ENCODE measurements at regions not wholly inside any gene's neighbourhood (a gene's known extent, or its start where the extent isn't known, plus 50 kb on each side); places are given as distances from the start of the nearest gene placed in this dataset.

- Histone ChIP-seq H3K4me2 (ENCODE audit: low read length) (no peak overlapping the region), H3K9me3 (ENCODE audit: low read length) (no peaks in the 10 kb centered on the region), H2AFZ (ENCODE audit: low read length) (no peak overlapping the region), H3K4me1 (ENCODE audit: insufficient read depth, low read length, poor library complexity, severe bottlenecking) (no peaks in the 10 kb centered on the region), H3K27ac (ENCODE audit: low read depth, low read length, poor library complexity, severe bottlenecking) (no peak overlapping the region), H3K4me3 (ENCODE audit: low read depth, low read length, poor library complexity, severe bottlenecking) (no peak overlapping the region), H4K20me1 (ENCODE audit: insufficient read depth, low read length) (no peaks in the 10 kb centered on the region), H3K9me2 (ENCODE audit: insufficient read depth, low read length) (no peaks in the 10 kb centered on the region), H3K79me2 (ENCODE audit: insufficient read depth, low read depth, low read length) (no peaks in the 10 kb centered on the region), H3K36me3 (ENCODE audit: insufficient read depth, low read length) (no peaks in the 10 kb centered on the region)
- CTCF ChIA-PET (ENCODE audit: unreplicated experiment): no interaction called here
- DNase-seq (ENCODE audit: low spot score): no peak
- POLR2A ChIA-PET: no interaction called here
- intact Hi-C loops (cut with micrococcal nuclease; ENCODE audit: unreplicated experiment): no loop called here
- BruUV-seq (replicated peaks): no TSS peak
- TF ChIP-seq EZH2phosphoT487 (IDR thresholded peaks at IDR 0.05; ENCODE audit: borderline replicate concordance, low read depth, low read length): no peak
Measured at GRCh38 chr2:204219196-204219595, 282.6 kb downstream of the ICOS start.

GRCh38 chr2:204220896-204221295 lies 284.3 kb downstream of the ICOS start:
- intact Hi-C loops (cut with micrococcal nuclease; ENCODE audit: unreplicated experiment): no loop called here
- no peaks in the 10 kb centered on the region for H4K20me1 ChIP-seq (ENCODE audit: insufficient read depth, low read length)
- no peaks in the 10 kb centered on the region for H3K79me2 ChIP-seq (ENCODE audit: insufficient read depth, low read depth, low read length)
- no peak for DNase-seq (ENCODE audit: low spot score)
- CTCF ChIA-PET (ENCODE audit: unreplicated experiment): no interaction called here
- no peaks in the 10 kb centered on the region for H3K36me3 ChIP-seq (ENCODE audit: insufficient read depth, low read length)
- H2AFZ ChIP-seq (ENCODE audit: low read length): no peak overlapping the region
- H3K4me2 ChIP-seq (ENCODE audit: low read length): no peak overlapping the region
- no peaks in the 10 kb centered on the region for H3K9me2 ChIP-seq (ENCODE audit: insufficient read depth, low read length)
- POLR2A ChIA-PET: no interaction called here
- no peak overlapping the region for H3K4me3 ChIP-seq (ENCODE audit: low read depth, low read length, poor library complexity, severe bottlenecking)
- no peak for TF ChIP-seq CTCF (conservative IDR thresholded peaks at IDR 0.05; ENCODE audit: low read length)
- no peak for TF ChIP-seq EZH2phosphoT487 (IDR thresholded peaks at IDR 0.05; ENCODE audit: borderline replicate concordance, low read depth, low read length)
- BruUV-seq (replicated peaks): no TSS peak
- H3K27ac ChIP-seq (ENCODE audit: low read depth, low read length, poor library complexity, severe bottlenecking): no peak overlapping the region
- H3K4me1 ChIP-seq (ENCODE audit: insufficient read depth, low read length, poor library complexity, severe bottlenecking): no peaks in the 10 kb centered on the region
- no peaks in the 10 kb centered on the region for H3K9me3 ChIP-seq (ENCODE audit: low read length)

GRCh38 chr2:204223046-204223445 lies 286.5 kb downstream of the ICOS start:
- Histone ChIP-seq H3K9me2 (ENCODE audit: insufficient read depth, low read length) (no peaks in the 10 kb centered on the region), H3K27ac (ENCODE audit: low read depth, low read length, poor library complexity, severe bottlenecking) (no peak overlapping the region), H4K20me1 (ENCODE audit: insufficient read depth, low read length) (no peaks in the 10 kb centered on the region), H3K4me1 (ENCODE audit: insufficient read depth, low read length, poor library complexity, severe bottlenecking) (no peaks in the 10 kb centered on the region), H3K4me3 (ENCODE audit: low read depth, low read length, poor library complexity, severe bottlenecking) (no peak overlapping the region), H2AFZ (ENCODE audit: low read length) (no peak overlapping the region), H3K36me3 (ENCODE audit: insufficient read depth, low read length) (no peaks in the 10 kb centered on the region), H3K79me2 (ENCODE audit: insufficient read depth, low read depth, low read length) (no peaks in the 10 kb centered on the region), H3K9me3 (ENCODE audit: low read length) (no peaks in the 10 kb centered on the region), H3K4me2 (ENCODE audit: low read length) (no peak overlapping the region)
- ChIA-PET CTCF (ENCODE audit: unreplicated experiment) (no interaction called here), POLR2A (no interaction called here)
- no peak for DNase-seq (ENCODE audit: low spot score)
- TF ChIP-seq CTCF (conservative IDR thresholded peaks at IDR 0.05; ENCODE audit: low read length) (no peak), EZH2phosphoT487 (IDR thresholded peaks at IDR 0.05; ENCODE audit: borderline replicate concordance, low read depth, low read length) (no peak)
- BruUV-seq (replicated peaks): no TSS peak
- intact Hi-C loops (cut with micrococcal nuclease; ENCODE audit: unreplicated experiment): no loop called here
